ENCODE measurements at regions not wholly inside any gene's neighbourhood (a gene's known extent, or its start where the extent isn't known, plus 50 kb on each side); places are given as distances from the start of the nearest gene placed in this dataset.
"Not testable (repeated sequence)": the region's sequence is repeated elsewhere in the genome, so short reads cannot be mapped to it uniquely, and the experiment has no call there.

DNA sequence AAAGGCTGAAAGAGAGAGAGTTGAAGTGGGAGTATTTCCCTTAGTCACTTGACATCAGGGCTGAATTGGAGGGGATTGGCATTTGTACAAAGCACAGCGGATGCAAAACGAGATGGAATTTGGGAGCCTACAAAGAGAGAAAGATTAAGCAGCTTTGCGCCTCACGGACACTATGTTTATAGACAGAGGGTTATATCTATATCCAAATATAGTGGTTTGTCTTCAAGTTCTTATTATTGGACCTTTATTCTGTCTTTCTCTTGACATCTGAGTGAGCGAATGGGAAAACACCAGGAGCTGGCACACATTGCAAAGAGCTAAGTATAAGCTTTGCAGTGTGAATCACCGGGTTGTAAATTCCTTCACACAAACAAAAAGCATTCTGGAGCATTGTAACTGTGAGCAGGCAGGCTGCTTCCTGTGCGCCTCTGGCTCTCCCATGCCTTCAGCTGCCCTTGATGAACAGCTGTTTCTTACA, 500.2 kb downstream of the STIM2 start:
- peak; percentile 57 for DNase-seq

- DNase-seq: no peak
These were observed 503.9 kb downstream of the STIM2 start for GRCh38 chr4:27364509-27364908.

DNA sequence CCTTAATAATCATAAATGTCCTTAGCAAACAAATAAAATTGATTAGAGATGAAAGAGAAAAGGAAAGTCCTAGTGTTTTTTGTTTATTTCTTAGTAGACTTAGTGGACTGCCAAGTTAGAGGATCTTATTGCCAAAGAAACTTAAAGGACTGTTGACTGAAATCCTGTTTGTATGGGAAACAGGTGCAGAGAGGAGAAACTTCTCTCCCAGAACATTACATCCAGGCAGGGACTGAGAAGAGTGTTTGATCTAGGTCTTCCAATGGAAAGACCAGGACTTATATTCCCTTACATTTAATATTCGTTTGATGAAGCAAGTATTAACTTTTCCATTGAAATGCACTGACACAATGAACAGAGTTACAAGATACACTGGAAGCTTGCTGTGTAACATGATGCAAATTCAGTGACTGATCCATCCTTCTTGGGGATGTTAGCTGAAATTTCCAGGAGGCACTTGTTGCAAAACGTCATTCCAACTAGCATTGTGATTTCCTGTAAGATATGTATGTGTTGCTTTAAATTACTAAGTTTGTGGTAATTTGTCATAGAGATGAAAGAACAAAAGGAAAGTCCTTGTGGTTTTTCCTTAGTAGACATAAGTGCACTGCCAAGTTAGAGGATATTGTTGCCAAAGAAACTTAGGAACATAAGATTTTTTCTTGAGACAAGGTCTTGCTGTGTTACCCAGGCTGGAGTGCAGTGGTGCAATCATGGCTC, 505.6 kb downstream of the STIM2 start:
- DNase-seq: peak; percentile 19

GRCh38 chr4:27368781-27369180, 508.1 kb downstream of the STIM2 start:
- DNase-seq: no peak

DNA sequence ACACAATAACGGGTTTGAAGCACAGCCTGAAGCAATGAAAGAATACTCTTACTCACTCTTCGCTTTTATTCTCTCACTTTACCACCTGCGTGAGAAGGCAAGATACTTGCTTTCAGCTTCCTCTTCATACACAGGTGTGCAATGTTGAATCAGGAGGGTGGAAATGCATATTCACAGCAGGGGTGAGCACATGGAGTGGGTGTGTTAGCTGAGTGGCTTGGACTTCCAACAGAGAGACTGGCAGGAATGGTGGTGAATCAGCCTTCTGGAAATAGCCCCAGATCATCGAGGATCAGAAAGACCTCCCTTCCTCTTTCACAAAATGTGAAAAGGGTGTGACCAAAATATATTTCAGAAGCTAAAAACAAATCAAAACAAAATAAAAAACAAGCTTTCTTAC, 521.2 kb downstream of the STIM2 start:
- DNase-seq: no peak

DNA sequence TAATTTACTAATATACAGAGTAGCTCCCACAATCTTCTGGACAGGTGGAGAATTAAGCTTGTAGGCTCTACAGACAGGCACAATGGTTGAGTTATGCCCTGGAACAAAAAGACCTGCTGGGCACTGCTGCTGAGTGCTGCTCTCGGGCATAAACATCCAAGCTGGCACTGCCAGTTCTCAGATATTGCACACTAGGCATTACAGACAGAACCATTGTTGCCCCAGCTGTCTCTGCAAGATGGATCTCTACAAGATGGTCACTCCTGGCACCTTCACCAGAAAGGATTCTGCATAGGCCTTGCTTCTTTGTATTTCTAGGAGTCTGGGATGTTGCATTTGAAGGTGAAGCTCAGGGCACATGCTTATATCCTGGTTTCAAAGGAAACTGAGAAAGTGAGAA, 527.1 kb downstream of the STIM2 start:
- no peak for DNase-seq

DNA sequence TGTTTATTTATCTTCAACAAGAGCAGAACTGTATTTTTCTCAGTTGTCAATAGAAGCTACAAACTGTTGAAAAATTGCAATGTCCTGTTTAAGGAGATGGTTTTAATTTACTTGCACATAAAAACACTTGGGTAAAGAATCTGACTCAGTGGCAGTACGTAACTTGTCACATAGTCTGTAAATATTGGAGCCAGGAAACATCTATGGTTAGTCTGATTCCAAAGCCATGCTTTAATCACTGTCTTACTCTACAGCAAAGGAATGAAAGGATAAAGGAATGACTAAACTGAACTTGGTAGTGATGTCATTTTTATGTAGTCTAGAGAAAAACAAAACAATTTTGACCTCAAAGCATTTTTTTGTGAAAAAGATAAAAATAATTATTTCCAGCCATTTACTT, 537.2 kb downstream of the STIM2 start:
- peak; percentile 54 for DNase-seq

- peak; percentile 88 for DNase-seq
These were observed 538.1 kb downstream of the STIM2 start for GRCh38 chr4:27398631-27399310.

GRCh38 chr4:27407616-27408015, 547.0 kb downstream of the STIM2 start:
- no peak for DNase-seq

DNA sequence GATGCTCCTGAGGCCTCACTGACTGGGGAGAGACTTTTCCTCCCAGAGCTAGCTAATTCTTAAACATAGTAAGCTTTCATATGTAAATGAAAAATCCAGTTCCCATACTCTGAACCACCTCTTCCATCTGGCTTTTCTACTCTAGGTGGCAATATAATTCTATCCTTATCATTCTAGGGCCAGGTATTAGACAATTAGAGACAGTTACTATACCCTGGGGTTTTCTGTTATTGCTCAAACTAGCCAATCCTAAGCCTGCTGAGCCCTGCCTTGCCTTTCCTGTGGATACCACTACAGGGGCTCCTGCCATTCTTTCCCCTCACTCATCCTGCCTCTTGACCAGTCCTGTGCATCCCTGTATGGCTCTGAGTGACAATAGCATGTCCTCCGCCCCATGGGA, 552.0 kb downstream of the STIM2 start:
- DNase-seq: no peak

GRCh38 chr4:27414887-27415731, 554.5 kb downstream of the STIM2 start:
- DNase-seq: peak; percentile 89

- DNase-seq: peak; percentile 36
These were observed 568.0 kb downstream of the STIM2 start for GRCh38 chr4:27428661-27429060.

DNA sequence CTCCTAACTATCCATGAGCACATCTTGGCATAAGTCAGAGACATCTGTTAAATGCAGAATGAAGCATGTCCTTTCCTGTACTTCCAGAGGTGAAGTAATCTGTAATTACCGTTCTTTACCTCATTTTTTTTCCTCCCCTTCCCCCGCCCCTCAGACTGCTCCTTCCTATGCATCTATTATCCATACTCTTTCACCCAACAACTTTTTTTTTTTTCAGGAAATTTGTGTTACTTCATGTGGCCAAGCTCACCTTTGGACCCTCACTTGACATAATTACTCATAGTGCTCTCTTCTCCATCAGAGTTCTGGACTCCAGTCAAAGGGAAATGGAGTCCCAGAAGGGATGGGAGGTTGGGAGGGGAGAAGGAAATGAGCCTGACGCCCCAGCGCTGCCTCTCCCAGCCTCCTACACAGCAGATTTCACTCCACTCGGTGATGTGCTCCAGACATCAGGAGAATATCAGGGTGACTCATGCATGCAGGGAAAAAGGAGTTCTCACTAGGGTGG, 568.8 kb downstream of the STIM2 start:
- DNase-seq: peak; percentile 79

DNA sequence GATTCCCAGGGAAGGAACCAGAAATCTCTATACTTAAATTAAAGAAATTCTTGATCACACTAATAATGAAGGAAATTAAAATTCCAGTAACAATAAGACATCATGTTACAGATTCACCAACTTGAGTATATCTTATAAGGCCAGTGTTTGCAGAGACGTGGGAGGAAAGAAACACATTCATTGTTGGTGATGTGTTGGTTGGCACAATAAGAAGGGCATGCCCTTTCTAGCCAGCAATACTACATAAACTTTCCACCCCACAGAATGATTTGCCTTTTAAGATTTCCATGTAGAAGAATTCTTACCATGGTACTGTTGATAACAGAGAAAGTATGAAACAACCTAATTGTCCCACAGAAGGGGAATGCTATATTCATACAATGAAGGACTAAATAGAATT, 581.5 kb downstream of the STIM2 start:
- DNase-seq: no peak

GRCh38 chr4:27442661-27443060, 582.0 kb downstream of the STIM2 start:
- DNase-seq: not testable (repeated sequence)

DNA sequence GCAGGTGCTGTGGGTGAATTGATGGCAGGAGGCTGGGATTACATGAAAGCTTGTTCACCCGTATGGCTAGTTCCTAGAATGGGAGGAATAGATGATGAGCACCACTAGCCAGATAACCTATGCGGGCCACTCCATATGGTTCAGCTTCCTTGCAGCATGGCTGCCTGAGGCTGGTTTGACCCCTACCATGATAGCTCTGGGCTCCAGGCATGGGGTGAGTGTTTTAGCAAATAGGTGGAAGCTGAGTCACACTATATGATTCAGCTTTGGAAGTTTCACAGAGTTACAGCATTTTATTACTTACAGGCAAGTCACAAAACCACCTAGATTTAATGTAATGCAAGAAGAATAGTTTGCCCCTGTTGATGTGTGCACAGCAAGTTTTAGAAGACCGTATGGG, 603.2 kb downstream of the STIM2 start:
- no peak for DNase-seq

GRCh38 chr4:27467351-27467750, 606.7 kb downstream of the STIM2 start:
- no peak for DNase-seq

GRCh38 chr4:27472364-27472763, 611.7 kb downstream of the STIM2 start:
- DNase-seq: no peak

DNA sequence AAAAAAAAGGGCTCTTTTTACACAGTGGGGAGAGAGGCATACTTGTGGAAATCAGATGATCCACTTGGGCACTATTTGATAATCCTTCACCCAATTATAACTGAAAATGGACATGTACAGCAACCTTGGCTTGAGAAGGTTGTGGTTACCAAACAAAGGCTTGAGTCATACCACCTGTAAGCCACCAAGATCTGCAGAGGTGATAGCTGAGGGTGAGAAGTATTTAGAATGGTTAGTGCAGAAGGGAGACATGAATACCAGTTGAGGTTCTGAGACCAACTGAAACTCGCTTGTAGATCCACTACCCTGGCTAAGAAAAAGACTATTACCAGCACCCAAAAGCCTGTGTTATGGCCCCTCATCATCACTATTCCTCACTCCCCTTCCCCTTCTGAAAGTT, 614.0 kb downstream of the STIM2 start:
- DNase-seq: no peak

DNA sequence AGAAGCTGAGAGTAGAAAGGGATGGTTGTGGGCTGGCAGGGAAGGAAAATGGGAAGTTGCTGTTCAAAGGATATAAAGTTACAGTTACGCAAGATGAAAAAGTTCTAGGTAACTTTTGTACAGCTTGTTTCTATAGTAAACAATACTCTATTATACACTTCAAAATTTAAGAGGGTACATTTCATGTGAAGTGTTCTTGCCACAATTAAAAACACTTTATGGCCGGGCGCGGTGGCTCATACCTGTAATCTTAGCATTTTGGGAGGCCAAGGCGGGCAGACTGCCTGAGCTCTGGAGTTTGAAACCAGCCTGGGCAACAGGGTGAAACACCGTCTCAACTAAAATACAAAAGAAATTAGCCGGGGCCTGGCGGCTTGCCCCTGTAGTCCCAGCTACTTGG, 623.6 kb downstream of the STIM2 start:
- DNase-seq: no peak

DNA sequence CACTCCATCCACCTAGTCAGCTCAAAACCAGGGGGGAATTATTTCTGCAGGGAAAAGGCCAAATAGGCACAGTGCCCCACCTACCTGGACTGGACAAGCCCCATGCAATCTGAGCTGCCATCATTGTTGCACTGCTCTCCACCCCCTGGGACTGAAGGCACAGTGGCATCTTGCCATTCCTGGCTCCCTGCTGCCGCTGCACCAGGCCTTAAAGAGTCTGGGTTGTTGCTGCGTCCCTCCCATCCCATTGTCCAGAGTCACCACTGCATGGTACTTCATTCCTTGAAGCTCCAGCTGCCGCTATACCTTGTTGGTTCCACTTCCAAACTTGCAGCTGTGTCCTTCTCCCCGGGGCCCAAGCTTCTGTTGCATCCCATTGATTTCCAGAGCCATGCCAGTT, 629.7 kb downstream of the STIM2 start:
- no peak for DNase-seq

GRCh38 chr4:27490766-27491165, 630.1 kb downstream of the STIM2 start:
- no peak for DNase-seq
